ENCODE measurements at regions not wholly inside any gene's neighbourhood (a gene's known extent, or its start where the extent isn't known, plus 50 kb on each side); places are given as distances from the start of the nearest gene placed in this dataset.

GRCh38 chr2:128554151-128554769, 235.6 kb upstream of the HS6ST1 start:
- DNase-seq (ENCODE audit: low read depth): no peak

GRCh38 chr2:128555433-128555832, 236.8 kb upstream of the HS6ST1 start:
- DNase-seq (ENCODE audit: low read depth): no peak

GRCh38 chr2:128556089-128556488, 237.4 kb upstream of the HS6ST1 start:
- DNase-seq (ENCODE audit: low read depth): no peak

GRCh38 chr2:128556633-128557032, 238.0 kb upstream of the HS6ST1 start:
- DNase-seq (ENCODE audit: low read depth): no peak

- no peak for DNase-seq (ENCODE audit: low read depth)
Measured at GRCh38 chr2:128557069-128557468, 238.4 kb upstream of the HS6ST1 start.

GRCh38 chr2:128557831-128558241, 239.2 kb upstream of the HS6ST1 start:
- DNase-seq (ENCODE audit: low read depth): no peak

GRCh38 chr2:128558441-128558840, 239.8 kb upstream of the HS6ST1 start:
- no peak for DNase-seq (ENCODE audit: low read depth)

DNA sequence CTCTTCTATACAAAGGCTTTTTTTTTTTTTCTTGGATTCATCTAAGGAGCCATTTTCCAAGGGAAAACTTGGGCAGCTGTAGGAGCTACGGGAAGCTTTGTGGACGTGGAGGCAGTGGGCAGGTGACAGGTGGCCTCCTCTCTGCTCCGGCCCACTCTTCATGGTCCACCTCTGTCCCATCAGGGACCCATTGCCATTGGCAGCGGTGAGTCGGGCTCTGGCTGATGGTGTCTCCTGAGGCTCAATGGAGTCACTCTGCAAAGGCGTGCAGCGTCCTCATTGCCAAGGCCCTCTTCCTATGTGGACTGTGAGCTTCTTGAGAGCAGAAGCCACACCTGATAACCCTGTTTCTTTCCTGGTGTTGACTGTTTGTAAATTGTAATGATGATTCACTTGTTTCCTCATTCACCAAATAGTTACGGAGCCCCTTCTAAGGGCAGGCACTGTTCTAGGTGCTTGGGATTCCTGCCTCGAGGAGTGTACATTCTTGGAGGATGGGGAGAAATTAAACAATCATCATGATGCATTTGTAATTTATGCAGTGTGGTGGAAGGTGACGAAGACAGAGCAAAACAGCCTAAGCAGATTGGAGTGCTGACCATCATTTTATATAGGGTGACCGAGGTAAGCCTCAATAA, 240.3 kb upstream of the HS6ST1 start:
- no peak for DNase-seq (ENCODE audit: low read depth)

DNA sequence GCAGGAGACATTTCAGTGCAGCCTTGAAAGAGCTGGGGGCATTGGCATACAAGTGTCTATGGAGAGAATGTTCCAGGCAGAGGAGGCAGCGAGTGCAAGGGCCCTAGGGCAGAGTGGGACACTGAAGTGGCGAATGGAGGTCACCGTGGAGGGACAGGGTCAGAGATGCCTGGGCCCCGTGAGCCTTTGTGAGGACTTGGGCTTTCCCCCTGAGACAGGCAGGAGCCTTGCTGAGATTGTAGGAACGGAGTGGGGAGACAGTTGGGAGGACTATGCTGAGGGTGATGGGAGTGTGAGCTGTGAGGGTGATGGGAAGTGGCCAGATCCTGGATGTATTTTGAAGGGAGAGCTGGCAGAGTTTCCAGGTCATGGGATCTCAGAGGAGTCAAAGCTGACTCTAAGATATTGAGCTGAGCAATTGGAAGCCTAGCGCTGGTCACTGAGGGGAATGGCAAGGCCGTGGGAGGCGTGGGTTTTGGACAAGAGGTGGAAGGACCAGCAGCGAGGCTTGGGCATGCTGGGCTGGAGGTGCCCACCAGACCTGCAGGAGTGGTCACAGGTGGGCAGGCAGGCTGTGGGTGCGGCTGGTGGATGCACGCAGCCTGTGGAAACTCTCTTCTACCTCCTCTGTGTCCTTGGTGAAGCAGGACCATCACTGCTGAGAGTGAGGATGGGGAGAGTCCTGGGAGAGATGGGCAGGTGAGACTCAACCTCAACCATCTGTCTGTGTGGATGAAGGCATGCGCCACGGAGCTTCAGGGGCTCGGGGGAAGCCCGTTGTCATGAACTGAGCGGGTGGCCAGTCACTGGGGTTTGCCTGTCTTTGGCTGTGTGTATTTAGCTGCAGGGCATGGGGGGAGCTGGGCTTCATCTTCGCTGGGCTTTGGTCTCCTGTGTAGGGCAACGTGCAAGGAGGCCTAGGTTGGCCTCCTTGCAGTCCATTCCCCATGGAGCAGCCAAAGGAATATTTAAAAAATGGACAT, 241.2 kb upstream of the HS6ST1 start:
- no peak for DNase-seq (ENCODE audit: low read depth)

GRCh38 chr2:128560718-128561117, 242.1 kb upstream of the HS6ST1 start:
- no peak for DNase-seq (ENCODE audit: low read depth)

DNA sequence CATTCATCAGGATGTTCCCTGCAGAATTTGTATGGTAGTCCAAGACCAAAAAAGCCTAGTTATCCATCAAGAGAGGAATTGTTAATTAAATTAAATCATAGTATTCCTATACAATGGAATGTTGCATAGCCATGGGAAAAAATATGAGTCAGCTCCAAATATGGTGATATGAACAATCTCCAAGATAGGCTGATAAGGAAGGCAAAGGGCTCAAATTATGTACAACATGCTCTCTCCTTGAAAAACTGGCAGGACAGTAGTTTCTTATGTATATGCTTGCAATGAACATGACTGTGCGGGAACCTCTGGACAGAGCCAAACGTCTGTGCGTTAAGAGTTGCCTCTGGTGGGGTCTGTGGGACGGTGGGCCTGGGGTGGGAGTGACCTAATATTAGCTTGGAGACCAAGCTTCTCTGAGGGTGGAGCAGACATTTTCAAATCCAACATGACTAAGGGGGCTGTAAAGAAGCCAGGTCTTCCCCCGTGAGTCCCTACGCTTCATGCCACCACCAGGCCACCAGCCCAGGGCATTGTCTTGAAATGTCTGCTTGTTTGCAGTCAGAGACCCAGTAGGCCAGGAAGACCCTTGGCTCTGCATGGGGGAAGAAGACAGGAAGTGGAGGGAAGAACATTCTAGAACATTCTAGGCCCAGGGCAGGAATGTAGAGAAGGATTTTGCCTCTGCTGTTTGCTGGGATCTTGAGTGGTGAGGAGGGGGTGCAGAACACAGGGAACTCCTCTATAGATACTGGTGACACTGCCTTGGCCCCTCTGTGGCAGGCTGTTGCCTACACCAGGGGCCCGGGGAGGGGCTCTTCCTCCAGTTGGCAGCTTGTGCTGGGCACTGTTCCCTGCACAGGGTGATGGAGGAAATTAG, 244.0 kb upstream of the HS6ST1 start:
- no peak for DNase-seq (ENCODE audit: low read depth)

DNA sequence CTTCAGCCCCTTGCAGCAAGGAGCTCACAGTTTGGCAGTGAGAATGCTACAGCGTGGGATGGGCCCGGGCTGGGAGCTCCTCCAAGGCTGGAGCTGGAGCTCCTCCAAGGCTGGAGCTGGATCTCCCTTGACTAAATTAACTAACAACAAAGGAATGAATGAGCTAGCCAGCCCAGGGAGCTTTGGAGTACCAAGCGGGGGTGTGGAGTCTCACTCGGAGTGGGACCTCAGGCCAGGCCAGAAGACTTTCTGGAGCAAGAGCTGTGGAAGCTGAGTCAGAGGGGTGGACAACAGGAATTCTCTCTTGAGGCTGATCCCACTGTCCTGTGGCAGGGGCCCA, 244.7 kb upstream of the HS6ST1 start:
- DNase-seq (ENCODE audit: low read depth): no peak

- DNase-seq (ENCODE audit: low read depth): no peak
Measured at GRCh38 chr2:128564131-128564530, 245.5 kb upstream of the HS6ST1 start.

GRCh38 chr2:128564551-128564950, 245.9 kb upstream of the HS6ST1 start:
- DNase-seq (ENCODE audit: low read depth): no peak

GRCh38 chr2:128565441-128565840, 246.8 kb upstream of the HS6ST1 start:
- DNase-seq (ENCODE audit: low read depth): no peak

GRCh38 chr2:128566671-128567070, 248.0 kb upstream of the HS6ST1 start:
- DNase-seq (ENCODE audit: low read depth): no peak

DNA sequence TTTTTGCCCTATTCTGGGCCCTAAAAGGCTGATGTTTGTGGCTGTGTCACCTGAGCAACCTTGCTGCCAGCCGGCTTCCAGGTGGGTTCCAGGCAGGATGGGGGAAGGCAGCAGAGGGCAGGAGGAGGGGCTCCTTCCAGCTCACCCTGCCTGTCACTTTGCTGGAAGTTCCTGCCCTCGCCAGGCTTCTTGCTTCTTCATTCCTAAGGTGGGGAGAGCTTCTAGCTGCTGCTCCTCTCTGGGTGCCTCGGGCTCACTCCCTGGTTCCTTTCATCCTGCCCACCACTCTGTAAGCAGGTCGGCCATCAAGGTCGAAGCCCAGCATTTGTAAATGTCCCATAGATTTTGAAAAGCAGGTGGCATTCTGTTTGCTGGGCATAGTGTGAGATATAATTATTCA, 249.4 kb upstream of the HS6ST1 start:
- DNase-seq (ENCODE audit: low read depth): no peak

- no peak for DNase-seq (ENCODE audit: low read depth)
Measured at GRCh38 chr2:128573116-128573515, 254.4 kb upstream of the HS6ST1 start.

DNA sequence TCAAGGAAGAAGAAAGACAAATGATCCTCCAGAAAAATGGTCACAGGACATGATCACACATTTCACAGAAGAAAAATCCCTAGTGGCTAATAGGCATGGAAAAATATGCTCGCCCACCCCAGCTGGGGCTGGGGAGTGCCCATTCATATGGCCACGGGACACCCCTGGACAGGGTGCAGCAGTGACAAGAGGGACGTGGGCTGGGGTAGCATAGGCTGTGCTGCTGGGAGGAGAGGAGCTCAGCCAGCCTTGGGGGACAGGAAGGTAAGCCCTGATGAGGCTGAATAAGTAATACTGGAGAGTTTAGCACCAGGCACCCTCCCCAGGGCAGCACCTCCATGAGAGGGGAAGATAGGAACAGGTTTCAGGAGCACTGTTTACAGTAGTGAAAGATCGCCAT, 254.9 kb upstream of the HS6ST1 start:
- DNase-seq (ENCODE audit: low read depth): no peak

DNA sequence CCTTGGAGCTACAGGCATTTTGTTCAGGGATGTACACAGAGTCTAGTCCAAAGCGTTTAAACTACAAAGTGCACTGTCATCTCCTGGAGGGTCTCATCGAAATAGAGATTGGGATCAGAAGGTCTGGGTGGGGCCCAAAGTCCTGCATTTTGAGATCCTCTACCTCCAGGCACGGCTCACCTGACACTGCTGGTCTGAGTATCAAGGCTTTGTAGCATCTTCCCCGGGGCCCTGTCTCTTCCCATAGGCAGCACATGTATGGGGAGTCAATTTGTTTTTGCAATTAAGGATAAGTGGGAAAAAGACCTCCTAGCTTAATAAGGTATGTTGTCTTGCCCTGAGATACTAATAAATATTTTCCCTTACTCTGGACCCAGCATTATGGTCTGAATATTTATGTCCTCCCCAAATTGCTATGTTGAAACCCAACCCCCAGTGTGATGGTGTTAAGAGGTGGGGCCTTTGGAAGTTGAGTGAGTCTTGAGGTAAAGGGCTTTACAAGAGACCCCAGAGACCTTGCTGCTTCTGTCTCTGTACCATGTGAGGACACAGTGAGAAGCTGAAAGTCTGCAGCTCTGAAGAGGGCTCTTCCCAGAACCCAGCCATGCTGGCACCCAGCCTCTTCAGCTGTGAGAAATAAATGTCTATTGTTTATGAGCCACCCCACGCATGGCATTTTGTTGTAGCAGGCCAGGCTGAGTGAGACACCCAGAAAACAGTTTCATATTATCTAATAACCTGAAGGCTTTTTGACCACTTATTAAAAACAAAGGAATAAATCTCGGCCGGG, 258.7 kb upstream of the HS6ST1 start:
- no peak for DNase-seq (ENCODE audit: low read depth)
